ENCODE measurements at regions not wholly inside any gene's neighbourhood (a gene's known extent, or its start where the extent isn't known, plus 50 kb on each side); places are given as distances from the start of the nearest gene placed in this dataset.

GRCh38 chr2:151106805-151107506 is 154.7 kb downstream of the RBM43 start:
- Mint-ChIP-seq H3K9me3 (peaks cover 0 to 5% (median 2%) of the 10 kb centered on the region in 5 donors), H3K4me3 (no peak overlapping the region), H3K36me3 (no peaks in the 10 kb centered on the region), H3K4me1 (no peaks in the 10 kb centered on the region), H3K27me3 (peaks cover 3 to 5% of the 10 kb centered on the region in 2 donors), H3K27ac (no peak overlapping the region)
- ChIA-PET CTCF (no interaction called here), POLR2A (no interaction called here)
- Histone ChIP-seq H3K36me3 (ENCODE audit: insufficient read depth, low read length) (no peaks in the 10 kb centered on the region), H3K4me1 (ENCODE audit: insufficient read depth, low read length) (no peaks in the 10 kb centered on the region), H3K4me3 (ENCODE audit: low read length) (no peak overlapping the region), H3K9me3 (ENCODE audit: low read length) (no peaks in the 10 kb centered on the region), H3K27ac (ENCODE audit: low read depth, low read length) (no peak overlapping the region), H3K27me3 (ENCODE audit: insufficient read depth, low read length, poor library complexity, severe bottlenecking) (no peaks in the 10 kb centered on the region)
- no peak for DNase-seq

DNA sequence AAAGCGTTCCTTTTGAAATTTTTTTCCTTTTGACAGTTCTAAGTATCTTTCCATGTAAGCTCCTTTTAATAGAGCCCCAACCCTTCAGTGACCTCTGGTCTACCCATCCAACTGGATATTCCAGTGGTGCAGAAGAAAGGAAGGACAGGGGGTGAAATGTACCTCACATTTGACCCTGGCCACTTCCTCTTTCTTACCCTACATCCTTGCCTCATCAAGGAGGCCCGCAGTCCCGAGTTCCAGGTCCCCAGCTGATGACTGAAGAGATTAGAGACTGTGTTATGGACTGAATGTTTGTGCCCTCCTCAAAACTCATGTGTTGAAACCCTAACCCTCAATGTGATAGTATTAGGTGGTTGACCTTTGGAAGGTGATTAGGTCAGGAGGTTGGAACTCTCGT is 158.1 kb downstream of the RBM43 start:
- H3K4me3 ChIP-seq (ENCODE audit: low read length), result no peak overlapping the region
- Mint-ChIP-seq H3K27ac (no peak overlapping the region), H3K36me3 (no peaks in the 10 kb centered on the region), H3K4me1 (no peaks in the 10 kb centered on the region), H3K9me3 (peaks cover 0 to 3% (median 2%) of the 10 kb centered on the region in 5 donors), H3K4me3 (no peak overlapping the region), H3K27me3 (peaks cover 1 to 11% of the 10 kb centered on the region in 2 donors)
- no peaks in the 10 kb centered on the region for H3K9me3 ChIP-seq (ENCODE audit: low read length)
- no peak overlapping the region for H3K27ac ChIP-seq (ENCODE audit: low read depth, low read length)
- no peak for DNase-seq
- POLR2A ChIA-PET, result no interaction called here
- no peaks in the 10 kb centered on the region for H3K36me3 ChIP-seq (ENCODE audit: insufficient read depth, low read length)
- no peaks in the 10 kb centered on the region for H3K4me1 ChIP-seq (ENCODE audit: insufficient read depth, low read length)
- CTCF ChIA-PET, result no interaction called here
- H3K27me3 ChIP-seq (ENCODE audit: insufficient read depth, low read length, poor library complexity, severe bottlenecking), result no peaks in the 10 kb centered on the region

GRCh38 chr2:151102226-151102625 is 159.4 kb downstream of the RBM43 start:
- H3K9me3 Mint-ChIP-seq, result peaks cover 0 to 2% (median 0%) of the 10 kb centered on the region in 5 donors
- no peaks in the 10 kb centered on the region for H3K36me3 Mint-ChIP-seq
- ChIA-PET POLR2A (no interaction called here), CTCF (interaction anchor here (1.0 kb wide), 1 partner anchor 17 kb away, joined by 3 read pairs; no protein-coding TSS in a partner anchor)
- Histone ChIP-seq H3K27me3 (ENCODE audit: insufficient read depth, low read length, poor library complexity, severe bottlenecking) (no peaks in the 10 kb centered on the region), H3K36me3 (ENCODE audit: insufficient read depth, low read length) (no peaks in the 10 kb centered on the region), H3K9me3 (ENCODE audit: low read length) (no peaks in the 10 kb centered on the region), H3K4me3 (ENCODE audit: low read length) (no peak overlapping the region), H3K27ac (ENCODE audit: low read depth, low read length) (no peak overlapping the region), H3K4me1 (ENCODE audit: insufficient read depth, low read length) (no peaks in the 10 kb centered on the region)
- H3K27me3 Mint-ChIP-seq, result peaks cover 1 to 14% of the 10 kb centered on the region in 2 donors
- H3K27ac Mint-ChIP-seq, result no peak overlapping the region
- no peaks in the 10 kb centered on the region for H3K4me1 Mint-ChIP-seq
- H3K4me3 Mint-ChIP-seq, result no peak overlapping the region
- DNase-seq, result no peak

DNA sequence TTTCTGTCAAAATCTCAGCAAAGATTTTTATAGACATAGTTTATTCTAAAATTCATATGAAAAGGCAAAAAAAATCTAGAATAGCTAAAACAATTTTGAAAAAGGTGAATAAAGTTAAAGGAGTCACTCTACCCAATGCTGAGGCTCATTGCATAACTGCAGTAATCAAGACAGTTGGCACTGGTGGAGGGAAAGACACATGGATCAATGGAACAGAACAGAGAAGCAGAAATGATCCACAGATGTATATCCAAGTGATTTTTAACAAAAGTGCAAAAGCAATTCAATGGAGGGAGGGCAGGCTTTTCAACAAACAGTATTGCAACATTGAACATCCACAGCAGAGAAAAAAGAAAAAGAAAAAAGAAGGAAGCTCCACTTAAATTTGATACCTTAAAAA is 162.8 kb downstream of the RBM43 start:
- H3K27me3 Mint-ChIP-seq, result peaks cover 0 to 14% of the 10 kb centered on the region in 2 donors
- H3K36me3 Mint-ChIP-seq, result no peaks in the 10 kb centered on the region
- H3K4me3 ChIP-seq (ENCODE audit: low read length), result no peak overlapping the region
- CTCF ChIA-PET, result no interaction called here
- H3K27ac ChIP-seq (ENCODE audit: low read depth, low read length), result no peak overlapping the region
- no peak overlapping the region for H3K4me3 Mint-ChIP-seq
- H3K27me3 ChIP-seq (ENCODE audit: insufficient read depth, low read length, poor library complexity, severe bottlenecking), result no peaks in the 10 kb centered on the region
- H3K4me1 Mint-ChIP-seq, result no peaks in the 10 kb centered on the region
- H3K4me1 ChIP-seq (ENCODE audit: insufficient read depth, low read length), result no peaks in the 10 kb centered on the region
- H3K27ac Mint-ChIP-seq, result no peak overlapping the region
- POLR2A ChIA-PET, result no interaction called here
- H3K9me3 Mint-ChIP-seq, result no peaks in the 10 kb centered on the region
- no peaks in the 10 kb centered on the region for H3K9me3 ChIP-seq (ENCODE audit: low read length)
- DNase-seq, result no peak
- no peaks in the 10 kb centered on the region for H3K36me3 ChIP-seq (ENCODE audit: insufficient read depth, low read length)

- no peaks in the 10 kb centered on the region for H3K36me3 ChIP-seq (ENCODE audit: insufficient read depth, low read length)
- H3K27ac Mint-ChIP-seq, result no peak overlapping the region
- H3K9me3 Mint-ChIP-seq, result no peaks in the 10 kb centered on the region
- H3K27me3 ChIP-seq (ENCODE audit: insufficient read depth, low read length, poor library complexity, severe bottlenecking), result no peaks in the 10 kb centered on the region
- H3K27ac ChIP-seq (ENCODE audit: low read depth, low read length), result no peak overlapping the region
- no peak for DNase-seq
- H3K27me3 Mint-ChIP-seq, result peaks cover 0 to 14% of the 10 kb centered on the region in 2 donors
- no peaks in the 10 kb centered on the region for H3K4me1 Mint-ChIP-seq
- H3K4me3 Mint-ChIP-seq, result no peak overlapping the region
- no peaks in the 10 kb centered on the region for H3K9me3 ChIP-seq (ENCODE audit: low read length)
- ChIA-PET POLR2A (no interaction called here), CTCF (no interaction called here)
- H3K4me1 ChIP-seq (ENCODE audit: insufficient read depth, low read length), result no peaks in the 10 kb centered on the region
- H3K4me3 ChIP-seq (ENCODE audit: low read length), result no peak overlapping the region
- H3K36me3 Mint-ChIP-seq, result no peaks in the 10 kb centered on the region
Observed at GRCh38 chr2:151097895-151098294, 163.8 kb downstream of the RBM43 start.

DNA sequence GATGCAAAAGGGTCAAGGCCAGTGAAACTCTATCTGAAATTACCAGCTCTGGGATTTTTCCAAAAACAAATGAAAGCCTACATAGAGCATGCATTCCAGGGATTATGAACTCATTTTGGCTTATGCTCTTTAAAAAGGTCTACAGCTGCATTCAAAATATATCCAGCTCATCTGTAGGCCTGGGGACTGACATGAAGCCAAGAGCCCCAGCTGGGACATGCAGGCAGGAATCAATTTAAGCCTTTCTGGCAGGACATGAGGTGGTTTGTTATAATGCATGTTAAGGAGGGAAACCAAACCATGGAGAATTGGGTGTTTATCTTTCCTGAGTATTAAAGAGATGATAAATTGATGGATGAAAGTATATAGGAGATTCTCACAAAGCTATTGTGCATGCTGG is 164.5 kb downstream of the RBM43 start:
- Mint-ChIP-seq H3K4me3 (no peak overlapping the region), H3K4me1 (no peaks in the 10 kb centered on the region), H3K36me3 (no peaks in the 10 kb centered on the region), H3K27ac (no peak overlapping the region), H3K27me3 (peaks cover 0 to 14% of the 10 kb centered on the region in 2 donors), H3K9me3 (no peaks in the 10 kb centered on the region)
- Histone ChIP-seq H3K4me1 (ENCODE audit: insufficient read depth, low read length) (no peaks in the 10 kb centered on the region), H3K4me3 (ENCODE audit: low read length) (no peak overlapping the region), H3K36me3 (ENCODE audit: insufficient read depth, low read length) (no peaks in the 10 kb centered on the region), H3K27me3 (ENCODE audit: insufficient read depth, low read length, poor library complexity, severe bottlenecking) (no peaks in the 10 kb centered on the region), H3K27ac (ENCODE audit: low read depth, low read length) (no peak overlapping the region), H3K9me3 (ENCODE audit: low read length) (no peaks in the 10 kb centered on the region)
- DNase-seq, result no peak
- ChIA-PET CTCF (no interaction called here), POLR2A (no interaction called here)

- no peak for DNase-seq
- Histone ChIP-seq H3K9me3 (ENCODE audit: low read length) (no peaks in the 10 kb centered on the region), H3K4me1 (ENCODE audit: insufficient read depth, low read length) (no peaks in the 10 kb centered on the region), H3K36me3 (ENCODE audit: insufficient read depth, low read length) (no peaks in the 10 kb centered on the region), H3K27ac (ENCODE audit: low read depth, low read length) (no peak overlapping the region), H3K4me3 (ENCODE audit: low read length) (no peak overlapping the region), H3K27me3 (ENCODE audit: insufficient read depth, low read length, poor library complexity, severe bottlenecking) (no peaks in the 10 kb centered on the region)
- no peaks in the 10 kb centered on the region for H3K9me3 Mint-ChIP-seq
- H3K4me1 Mint-ChIP-seq, result no peaks in the 10 kb centered on the region
- H3K27me3 Mint-ChIP-seq, result peaks cover 0 to 14% of the 10 kb centered on the region in 2 donors
- ChIA-PET CTCF (no interaction called here), POLR2A (no interaction called here)
- H3K27ac Mint-ChIP-seq, result no peak overlapping the region
- no peaks in the 10 kb centered on the region for H3K36me3 Mint-ChIP-seq
- no peak overlapping the region for H3K4me3 Mint-ChIP-seq
Observed at GRCh38 chr2:151096235-151096634, 165.4 kb downstream of the RBM43 start.

DNA sequence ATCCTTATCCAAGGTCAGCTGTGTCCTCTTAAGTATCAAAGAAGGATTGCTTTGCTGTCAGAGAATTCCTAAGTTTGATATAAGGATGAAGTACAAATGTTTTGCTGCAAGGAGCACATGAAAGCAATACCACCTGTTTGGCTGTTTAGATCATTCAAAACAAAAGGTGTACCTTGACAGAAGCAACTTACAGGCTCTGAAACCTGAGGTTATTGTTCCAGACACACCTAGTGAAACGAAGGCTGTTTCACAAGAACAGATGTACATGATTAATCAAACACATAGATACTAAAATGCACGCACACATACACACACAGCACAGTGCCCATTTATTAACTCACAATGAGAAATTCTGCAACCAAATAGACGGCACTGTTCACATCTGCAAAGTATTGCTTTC is 166.2 kb downstream of the RBM43 start:
- no peak overlapping the region for H3K4me3 ChIP-seq (ENCODE audit: low read length)
- POLR2A ChIA-PET, result no interaction called here

More for the DNA sequence above, 166.2 kb downstream of the RBM43 start:
- CTCF ChIA-PET, result no interaction called here
- Histone ChIP-seq H3K27ac (ENCODE audit: low read depth, low read length) (no peak overlapping the region), H3K4me1 (ENCODE audit: insufficient read depth, low read length) (no peaks in the 10 kb centered on the region), H3K9me3 (ENCODE audit: low read length) (no peaks in the 10 kb centered on the region), H3K36me3 (ENCODE audit: insufficient read depth, low read length) (no peaks in the 10 kb centered on the region), H3K27me3 (ENCODE audit: insufficient read depth, low read length, poor library complexity, severe bottlenecking) (no peaks in the 10 kb centered on the region)
- no peak overlapping the region for H3K4me3 Mint-ChIP-seq
- H3K36me3 Mint-ChIP-seq, result no peaks in the 10 kb centered on the region
- H3K9me3 Mint-ChIP-seq, result no peaks in the 10 kb centered on the region
- no peak overlapping the region for H3K27ac Mint-ChIP-seq
- no peak for DNase-seq
- peaks cover 5 to 15% of the 10 kb centered on the region in 2 donors for H3K27me3 Mint-ChIP-seq
- H3K4me1 Mint-ChIP-seq, result no peaks in the 10 kb centered on the region
